ENCODE measurements at regions not wholly inside any gene's neighbourhood (a gene's known extent, or its start where the extent isn't known, plus 50 kb on each side); places are given as distances from the start of the nearest gene placed in this dataset.

DNA sequence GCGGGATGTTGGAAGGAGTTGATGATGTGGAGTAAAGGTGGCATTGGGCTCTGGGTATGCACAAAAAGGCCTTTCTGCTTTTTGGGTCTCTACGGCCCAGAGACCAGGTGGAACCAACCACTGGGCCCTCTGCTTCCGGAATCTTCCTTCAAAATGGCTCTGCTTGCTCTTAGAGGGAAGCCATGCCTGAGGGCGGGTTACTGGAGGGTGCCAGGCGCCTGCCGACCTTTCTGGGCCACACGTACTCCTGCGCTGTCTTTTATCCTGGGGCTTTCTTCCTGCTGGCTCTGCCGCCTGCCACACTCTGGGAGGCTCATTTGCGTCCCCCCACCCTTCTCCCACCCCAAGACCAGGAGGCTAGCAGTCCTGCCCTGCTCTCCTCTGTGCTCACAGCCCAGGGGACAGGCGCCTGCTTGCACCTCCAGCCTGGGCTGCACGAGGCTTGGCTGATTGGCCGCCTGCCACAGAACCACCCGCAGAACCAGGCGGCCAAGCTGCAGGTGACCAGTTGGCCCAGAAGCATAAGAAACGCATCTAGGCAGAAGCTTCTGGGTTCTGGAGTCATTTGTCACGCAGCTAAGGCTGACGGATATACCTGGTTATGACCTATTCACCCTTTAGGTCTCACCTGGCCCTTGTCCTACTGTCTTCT lies 536.9 kb downstream of the TBC1D22A start (continued):
- TF ChIP-seq ZNF555 (tag by site-specific recombination; conservative IDR thresholded peaks at IDR 0.05) (no peak), ZBTB17 (tag by site-specific recombination; IDR thresholded peaks at IDR 0.05) (no peak), ZNF175 (tag by site-specific recombination; IDR thresholded peaks at IDR 0.05) (no peak), ZNF544 (tag by site-specific recombination; IDR thresholded peaks at IDR 0.05) (no peak), ZNF514 (tag by site-specific recombination; IDR thresholded peaks at IDR 0.05) (no peak), ZNF148 (tag by site-specific recombination; IDR thresholded peaks at IDR 0.05; ENCODE audit: borderline replicate concordance) (no peak), FEZF1 (tag by site-specific recombination; IDR thresholded peaks at IDR 0.05) (no peak), ZNF837 (tag by site-specific recombination; IDR thresholded peaks at IDR 0.05) (no peak), PRDM2 (tag by site-specific recombination; IDR thresholded peaks at IDR 0.05; ENCODE audit: borderline replicate concordance) (no peak)
- TF ChIP-seq, protein P1, sequence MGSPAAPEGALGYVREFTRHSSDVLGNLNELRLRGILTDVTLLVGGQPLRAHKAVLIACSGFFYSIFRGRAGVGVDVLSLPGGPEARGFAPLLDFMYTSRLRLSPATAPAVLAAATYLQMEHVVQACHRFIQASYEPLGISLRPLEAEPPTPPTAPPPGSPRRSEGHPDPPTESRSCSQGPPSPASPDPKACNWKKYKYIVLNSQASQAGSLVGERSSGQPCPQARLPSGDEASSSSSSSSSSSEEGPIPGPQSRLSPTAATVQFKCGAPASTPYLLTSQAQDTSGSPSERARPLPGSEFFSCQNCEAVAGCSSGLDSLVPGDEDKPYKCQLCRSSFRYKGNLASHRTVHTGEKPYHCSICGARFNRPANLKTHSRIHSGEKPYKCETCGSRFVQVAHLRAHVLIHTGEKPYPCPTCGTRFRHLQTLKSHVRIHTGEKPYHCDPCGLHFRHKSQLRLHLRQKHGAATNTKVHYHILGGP (tag by site-specific recombination; IDR thresholded peaks at IDR 0.05) = no peak
- TF ChIP-seq, protein P2, sequence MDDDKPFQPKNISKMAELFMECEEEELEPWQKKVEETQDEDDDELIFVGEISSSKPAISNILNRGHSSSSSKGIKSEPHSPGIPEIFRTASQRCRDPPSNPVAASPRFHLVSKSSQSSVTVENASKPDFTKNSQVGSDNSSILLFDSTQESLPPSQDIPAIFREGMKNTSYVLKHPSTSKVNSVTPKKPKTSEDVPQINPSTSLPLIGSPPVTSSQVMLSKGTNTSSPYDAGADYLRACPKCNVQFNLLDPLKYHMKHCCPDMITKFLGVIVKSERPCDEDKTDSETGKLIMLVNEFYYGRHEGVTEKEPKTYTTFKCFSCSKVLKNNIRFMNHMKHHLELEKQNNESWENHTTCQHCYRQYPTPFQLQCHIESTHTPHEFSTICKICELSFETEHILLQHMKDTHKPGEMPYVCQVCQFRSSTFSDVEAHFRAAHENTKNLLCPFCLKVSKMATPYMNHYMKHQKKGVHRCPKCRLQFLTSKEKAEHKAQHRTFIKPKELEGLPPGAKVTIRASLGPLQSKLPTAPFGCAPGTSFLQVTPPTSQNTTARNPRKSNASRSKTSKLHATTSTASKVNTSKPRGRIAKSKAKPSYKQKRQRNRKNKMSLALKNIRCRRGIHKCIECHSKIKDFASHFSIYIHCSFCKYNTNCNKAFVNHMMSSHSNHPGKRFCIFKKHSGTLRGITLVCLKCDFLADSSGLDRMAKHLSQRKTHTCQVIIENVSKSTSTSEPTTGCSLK (tag by site-specific recombination; IDR thresholded peaks at IDR 0.05) = no peak

- Histone ChIP-seq H3K4me3 (ENCODE audit: low read depth, low read length) (no peak overlapping the region), H3K36me3 (ENCODE audit: control insufficient read depth in 2 of 2, insufficient read depth in 1 of 2, low read length in 2 of 2) (no peaks in the 10 kb centered on the region)
- CTCF ChIA-PET = no interaction called here
Measured at GRCh38 chr22:47298017-47298785, 535.8 kb downstream of the TBC1D22A start.

More at GRCh38 chr22:47298017-47298785, 535.8 kb downstream of the TBC1D22A start:
- Histone ChIP-seq H3K9me3 (ENCODE audit: control insufficient read depth, insufficient read depth, low read depth, low read length) (no peaks in the 10 kb centered on the region), H3K27ac (ENCODE audit: extremely low read depth, low read depth, low read length) (no peak overlapping the region), H3K4me1 (ENCODE audit: control insufficient read depth, insufficient read depth, low read length) (no peaks in the 10 kb centered on the region)
- TF ChIP-seq RBAK (tag by site-specific recombination; IDR thresholded peaks at IDR 0.05) = 0 out of 2 replicates have a peak, but pooled peaks have one; percentile 56
- no peak for TF ChIP-seq ZNF596 (tag by site-specific recombination; IDR thresholded peaks at IDR 0.05)
- POLR2A ChIA-PET = interaction anchor here (0.7 to 0.8 kb wide), 2 partner anchors 41 to 555 kb away, joined by 4 to 8 read pairs; no protein-coding TSS in a partner anchor
